GDM1 (cell line): ENCODE measurements at regions not wholly inside any gene's neighbourhood (a gene's known extent, or its start where the extent isn't known, plus 50 kb on each side); places are given as distances from the start of the nearest gene placed in this dataset.
A peak's percentile ranks its signal among the peaks of the same experiment; 100 is the strongest.

Experiments
- DNase-seq: peaks from one replicate; lab custom pipeline; 2025; lab: John Stamatoyannopoulos, UW

DNA sequence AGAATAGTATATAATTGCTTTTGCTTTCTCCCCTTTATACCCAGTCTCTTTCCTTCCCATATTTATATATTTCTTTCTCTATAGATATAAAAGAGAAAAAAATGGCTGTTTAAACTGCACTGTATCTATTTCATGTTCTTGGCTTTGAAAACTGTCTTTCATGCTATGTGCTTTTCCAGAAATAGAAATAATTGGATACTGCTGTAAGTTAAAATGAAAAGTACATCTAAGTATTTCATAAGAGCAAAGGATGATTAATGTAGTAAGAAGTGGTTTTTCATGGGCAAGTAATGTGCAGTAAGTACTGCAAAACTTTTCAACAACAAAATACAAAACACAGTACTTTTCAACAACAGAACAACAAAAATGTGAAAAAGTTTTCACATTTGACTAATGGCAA lies 237.9 kb downstream of the SNCA start:
- DNase-seq: no peak

DNA sequence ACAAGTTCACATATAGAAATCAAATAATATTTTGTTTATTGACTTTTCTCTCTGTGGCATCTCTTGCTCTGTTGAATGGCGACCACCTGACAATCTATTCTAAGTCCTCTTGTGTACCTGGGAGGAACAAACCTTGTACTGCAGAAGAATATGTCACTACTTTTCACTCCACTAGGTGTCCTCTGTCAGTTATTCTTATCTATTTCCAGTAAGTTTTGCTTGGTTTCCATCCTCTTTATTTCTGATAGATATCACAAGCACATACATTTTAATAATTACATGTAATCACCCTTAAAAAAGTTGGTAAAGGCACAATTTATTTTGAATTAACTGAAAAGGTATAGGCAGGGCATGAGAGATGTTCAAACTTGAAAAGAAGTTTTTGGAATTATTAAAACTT lies 238.4 kb downstream of the SNCA start:
- DNase-seq: peak; percentile 1

DNA sequence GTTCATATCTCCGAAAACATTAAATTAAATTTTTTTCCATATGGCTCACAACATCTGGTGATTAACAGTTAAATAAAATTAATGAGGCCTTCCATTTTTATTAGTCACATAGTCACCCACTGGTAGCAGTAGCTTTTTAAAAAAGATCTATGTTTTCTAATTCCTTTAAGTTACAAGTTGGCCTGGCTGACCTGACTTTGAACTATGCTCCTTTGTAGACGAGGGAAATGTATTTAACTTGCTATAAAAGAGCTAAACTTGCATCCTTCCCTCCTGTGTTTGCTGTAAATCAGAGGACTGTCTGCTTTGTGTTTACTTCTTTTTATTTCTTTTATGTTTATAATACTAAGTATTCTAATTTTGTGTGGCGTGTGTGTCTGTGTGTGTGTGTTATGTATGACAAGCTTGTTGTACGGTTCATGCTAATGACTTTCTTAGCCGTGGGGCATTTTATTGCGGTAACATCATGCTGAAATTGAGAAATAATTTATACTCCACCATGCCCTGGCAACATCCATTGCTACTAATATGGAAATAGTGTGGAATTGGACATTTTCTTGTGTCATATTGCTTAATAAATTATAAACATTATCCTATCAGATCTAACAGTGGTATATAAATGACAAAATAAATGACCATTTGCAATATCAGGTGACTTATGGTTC lies 241.7 kb downstream of the SNCA start:
- no peak for DNase-seq

DNA sequence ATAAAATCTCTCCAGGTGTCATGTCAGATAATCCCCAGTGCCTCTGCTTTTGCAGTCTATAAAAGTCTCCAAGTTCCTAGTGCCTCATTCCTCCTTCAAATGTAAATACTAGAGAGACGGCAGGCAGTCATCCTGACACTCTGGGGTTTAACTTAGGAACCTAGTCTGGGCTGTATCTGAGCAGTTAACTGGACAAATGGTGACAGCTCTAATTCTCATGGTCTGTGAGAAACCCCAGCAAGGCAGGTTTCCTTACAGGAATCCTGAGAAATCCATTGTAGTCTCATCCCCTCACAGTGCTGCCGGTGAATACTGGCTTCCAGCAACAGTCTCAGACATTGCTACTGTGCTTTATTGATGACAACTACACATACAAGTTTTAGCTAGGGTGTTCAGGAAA lies 246.8 kb downstream of the SNCA start:
- no peak for DNase-seq

GRCh38 chr4:89588421-89588820 lies 248.5 kb downstream of the SNCA start:
- DNase-seq: no peak

DNA sequence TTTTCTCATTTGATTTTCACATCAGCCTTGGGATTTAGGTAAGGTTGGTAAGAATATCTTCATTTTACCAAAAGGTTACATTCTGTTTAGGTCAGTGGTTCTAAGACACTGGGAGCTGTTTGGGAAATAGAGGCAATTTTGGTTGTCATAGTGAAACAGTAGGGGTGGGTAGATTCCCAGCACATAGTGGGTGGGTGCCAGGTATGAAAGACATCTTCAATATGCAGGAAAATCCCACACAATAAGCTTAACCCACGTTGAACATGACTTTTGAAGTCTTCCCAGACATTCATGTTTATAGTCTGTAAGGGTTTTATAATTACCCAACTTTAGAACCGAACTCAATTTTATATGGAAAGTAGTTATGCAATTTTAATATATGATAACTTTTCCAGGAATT lies 249.6 kb downstream of the SNCA start:
- no peak for DNase-seq

DNA sequence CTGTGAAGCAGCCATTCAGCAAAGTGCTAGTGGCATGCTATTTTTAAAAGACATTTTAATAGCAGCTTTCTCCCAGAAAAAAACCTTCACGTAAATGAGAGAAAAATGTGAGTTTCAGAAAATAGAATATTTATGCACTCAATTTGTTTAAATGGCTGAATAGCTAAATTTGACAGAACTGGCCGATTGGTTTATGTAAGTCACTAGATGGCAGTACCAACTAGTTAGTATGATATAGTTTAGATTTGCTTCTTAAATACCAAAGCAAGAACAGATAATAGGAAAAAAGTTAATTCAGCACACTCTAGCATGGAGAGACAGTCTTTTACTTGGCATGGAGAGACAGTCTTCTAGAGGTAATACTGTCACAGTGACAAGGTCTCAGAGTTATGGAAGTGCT lies 250.1 kb downstream of the SNCA start:
- DNase-seq: no peak

- DNase-seq: no peak
Observed at GRCh38 chr4:89586318-89586717, 250.6 kb downstream of the SNCA start.

- DNase-seq: no peak
Observed at GRCh38 chr4:89582756-89583505, 254.0 kb downstream of the SNCA start.

- no peak for DNase-seq
Observed at GRCh38 chr4:89579771-89580170, 257.2 kb downstream of the SNCA start.

GRCh38 chr4:89576246-89576645 lies 260.7 kb downstream of the SNCA start:
- no peak for DNase-seq

- DNase-seq: no peak
Observed at GRCh38 chr4:89575840-89576239, 261.1 kb downstream of the SNCA start.

GRCh38 chr4:89574176-89574575 lies 262.8 kb downstream of the SNCA start:
- no peak for DNase-seq

DNA sequence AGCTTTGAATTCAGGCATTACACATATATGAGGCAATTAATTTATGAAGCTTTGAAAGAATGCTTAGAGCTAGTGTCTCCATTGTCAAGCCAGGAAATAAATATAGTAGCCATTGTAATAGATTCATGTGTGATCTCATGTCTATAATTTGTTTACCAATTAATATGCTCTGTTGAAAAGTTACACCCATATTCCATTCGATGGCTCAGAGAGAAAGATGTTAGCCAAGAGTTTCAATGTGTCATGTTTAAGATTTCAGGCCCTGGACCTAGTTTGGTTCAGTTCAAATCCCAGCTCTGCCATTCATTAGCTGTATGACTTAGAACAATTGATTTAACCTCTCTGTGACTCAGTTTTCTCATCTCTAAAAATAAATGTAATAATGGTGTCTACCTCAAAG lies 263.3 kb downstream of the SNCA start:
- DNase-seq: no peak

DNA sequence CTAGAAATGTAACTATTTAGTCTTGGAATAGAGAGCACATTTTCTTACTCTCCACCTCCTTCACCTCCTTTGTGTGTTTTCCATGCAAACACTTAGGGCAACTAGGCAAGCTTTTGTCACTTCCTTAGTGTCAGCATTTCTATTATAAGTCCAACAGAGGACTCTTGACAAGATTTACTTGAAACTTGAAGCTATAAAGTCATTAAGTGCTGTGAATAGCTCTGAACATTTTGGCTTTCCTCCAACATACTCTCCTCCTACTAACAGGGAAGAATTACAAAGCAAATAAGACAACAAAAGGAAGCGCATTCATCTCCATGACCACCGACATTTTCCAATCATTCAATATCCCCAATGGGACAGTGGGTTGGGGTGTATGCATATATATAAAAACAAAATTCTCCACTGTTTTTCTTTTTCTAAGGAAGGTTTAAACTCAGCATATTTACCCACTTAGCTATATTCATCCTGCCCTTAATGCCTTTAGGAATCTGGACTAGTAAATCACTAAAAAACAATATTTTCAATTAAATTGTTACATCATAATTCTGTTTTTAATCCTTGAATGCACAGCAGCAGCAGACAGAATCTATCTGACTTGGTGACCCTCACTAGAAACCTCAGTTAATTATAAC lies 264.6 kb downstream of the SNCA start:
- no peak for DNase-seq

DNA sequence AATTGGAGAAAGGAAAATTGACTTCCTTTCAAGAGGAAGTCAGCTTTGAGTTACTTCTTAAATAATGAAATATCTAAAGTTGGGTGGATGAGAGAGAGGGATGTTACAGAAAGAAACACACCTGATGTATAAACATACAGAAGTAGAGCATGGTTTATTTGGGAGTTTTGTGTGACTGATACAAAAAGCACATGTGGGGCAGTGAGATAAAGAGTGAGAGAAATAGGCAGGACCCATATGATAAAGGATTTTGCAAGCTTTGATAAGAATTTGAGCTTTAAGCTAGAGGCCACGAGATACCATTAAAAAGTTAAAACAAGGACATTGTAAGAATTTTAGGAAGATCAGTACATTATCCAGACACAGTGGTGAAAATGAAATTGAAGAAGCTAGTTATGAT lies 263.3 kb upstream of the GPRIN3 start:
- DNase-seq: no peak

DNA sequence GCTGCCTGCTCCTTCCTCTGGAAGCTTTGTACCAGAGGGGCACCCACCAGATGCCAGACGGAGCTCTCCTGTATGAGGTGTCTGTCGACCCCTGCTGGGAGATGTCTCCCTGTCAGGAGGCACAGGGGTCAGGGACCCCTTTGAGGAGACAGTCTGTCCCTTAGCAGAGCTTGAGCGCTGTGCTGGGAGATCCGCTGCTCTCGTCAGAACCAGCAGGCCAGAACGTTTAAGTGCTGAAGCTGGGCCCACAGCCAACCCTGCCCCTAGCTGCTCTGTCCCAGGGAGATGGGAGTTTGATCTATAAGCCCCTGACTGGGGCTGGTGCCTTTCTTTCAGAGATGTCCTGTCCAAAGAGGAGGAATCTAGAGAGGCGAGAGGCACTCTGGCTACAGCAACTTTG lies 260.3 kb upstream of the GPRIN3 start:
- no peak for DNase-seq

- DNase-seq: no peak
Observed at GRCh38 chr4:89563431-89563830, 255.8 kb upstream of the GPRIN3 start.

- no peak for DNase-seq
Observed at GRCh38 chr4:89562746-89563145, 255.1 kb upstream of the GPRIN3 start.

DNA sequence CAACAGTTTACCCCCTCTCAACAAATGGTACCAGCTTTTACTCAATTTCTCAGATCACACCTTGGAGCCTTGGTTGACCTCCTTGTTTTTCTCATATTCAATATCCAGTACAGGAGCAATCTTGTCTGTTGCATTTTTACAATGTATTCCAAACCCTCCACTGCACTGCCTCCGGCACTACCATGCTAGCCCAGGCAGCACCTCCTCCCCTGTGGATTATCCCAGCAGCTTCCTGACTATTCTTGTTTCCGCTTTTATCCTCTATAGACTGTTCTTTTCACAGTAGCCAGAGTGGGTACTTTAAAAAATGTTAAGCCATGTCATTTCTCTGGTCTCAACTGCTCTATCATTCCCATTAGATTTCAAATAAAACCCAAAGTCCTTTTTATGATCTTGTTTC lies 253.4 kb upstream of the GPRIN3 start:
- DNase-seq: no peak

DNA sequence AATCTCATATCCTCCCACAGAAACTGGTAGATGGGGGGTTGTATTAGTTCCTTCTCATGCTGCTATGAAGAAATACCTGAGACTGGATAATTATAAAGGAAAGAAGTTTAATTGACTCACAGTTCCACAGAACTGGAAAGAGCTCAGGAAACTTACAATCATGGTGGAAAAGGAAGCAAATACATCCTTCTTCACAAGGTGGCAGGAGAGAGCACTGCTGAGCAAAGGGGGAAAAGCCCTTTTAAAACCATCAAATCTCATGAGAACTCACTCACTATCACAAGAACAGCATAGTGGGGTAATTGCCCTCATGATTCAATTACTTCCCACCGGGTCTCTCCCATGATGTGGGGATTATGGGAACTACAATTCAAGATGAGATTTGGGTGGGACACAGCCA lies 250.5 kb upstream of the GPRIN3 start:
- DNase-seq: no peak

DNA sequence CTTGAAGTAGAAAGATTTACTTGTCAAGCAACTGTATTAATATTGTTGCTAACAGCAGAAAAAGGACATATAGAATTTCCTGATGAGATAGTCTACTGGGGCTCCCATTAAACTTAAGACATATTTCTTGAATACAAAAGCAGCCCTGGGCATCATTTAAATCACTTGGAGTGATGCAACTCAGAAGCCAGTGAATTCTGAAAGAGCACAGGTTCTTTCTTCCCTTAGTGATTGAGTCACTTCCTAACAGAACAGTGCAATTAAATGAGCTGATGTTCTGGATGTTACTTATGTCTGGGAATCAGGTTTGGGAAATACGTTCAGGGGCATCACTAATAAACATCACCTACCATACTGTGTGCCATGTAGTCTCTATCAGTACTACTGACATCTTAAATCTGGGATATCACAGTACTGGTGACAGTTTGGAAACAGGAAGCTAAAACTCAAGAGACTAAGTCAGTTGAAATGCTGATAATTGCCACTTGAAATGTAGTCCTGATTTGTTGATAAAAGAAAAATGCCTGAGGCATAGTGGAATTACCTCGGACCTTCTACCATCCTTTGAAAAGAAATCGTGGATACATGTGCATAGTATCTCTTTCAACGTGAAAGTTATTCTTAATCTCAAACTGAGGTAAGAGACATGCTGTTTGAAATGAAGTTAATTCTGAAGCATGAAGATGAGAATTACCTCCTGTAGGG lies 249.2 kb upstream of the GPRIN3 start:
- no peak for DNase-seq

- DNase-seq: no peak
Observed at GRCh38 chr4:89551191-89551590, 243.6 kb upstream of the GPRIN3 start.
